D721Med (cell line): ENCODE measurements at regions not wholly inside any gene's neighbourhood (a gene's known extent, or its start where the extent isn't known, plus 50 kb on each side); places are given as distances from the start of the nearest gene placed in this dataset.

ENCODE experiments used
- DNase-seq: peaks from one replicate; pipeline ENCODE4 v3.0.0; 2011; ENCODE audit warnings: low spot score; ENCODE audit not compliant: insufficient read length
- FAIRE-seq: peaks from 2 replicates; lab custom pipeline; 2011; peaks lifted over from hg19 to GRCh38; lab: Jason Lieb, UNC
- TF ChIP-seq, protein P1 (sequence below): IDR thresholded peaks from 2 replicates; pipeline ENCODE4 v1.5.1; 2012; ENCODE audit warnings: mild to moderate bottlenecking, control low read depth; ENCODE audit not compliant: insufficient read depth; ENCODE audit errors: missing control alignments

DNA sequence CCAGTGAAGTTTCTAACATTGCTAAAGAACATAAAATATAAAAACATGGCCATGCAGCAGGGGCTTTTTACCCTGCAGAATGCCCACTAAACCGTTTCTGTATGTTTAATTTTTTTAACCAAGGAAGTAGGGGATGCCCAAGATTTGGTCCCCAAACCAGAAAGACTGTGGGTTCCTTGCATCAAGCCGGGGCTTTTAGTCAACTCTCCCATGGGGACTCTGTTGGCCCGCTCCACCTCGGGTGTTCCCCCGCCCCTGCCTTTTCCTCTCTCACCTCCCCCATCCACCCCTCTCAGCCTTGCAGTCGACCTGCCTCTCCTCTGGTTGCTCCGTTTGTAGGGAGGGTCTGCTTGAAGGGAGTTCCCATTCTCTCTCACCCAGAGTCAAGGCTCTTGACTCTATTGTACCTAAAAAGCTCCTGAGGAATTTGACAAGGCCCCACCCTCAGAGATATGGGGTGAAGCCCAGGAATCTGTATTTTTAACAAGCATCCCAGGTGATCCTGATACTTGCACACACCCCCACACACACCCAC is 117.5 kb downstream of the TOMM20 start:
- TF ChIP-seq, protein P1, sequence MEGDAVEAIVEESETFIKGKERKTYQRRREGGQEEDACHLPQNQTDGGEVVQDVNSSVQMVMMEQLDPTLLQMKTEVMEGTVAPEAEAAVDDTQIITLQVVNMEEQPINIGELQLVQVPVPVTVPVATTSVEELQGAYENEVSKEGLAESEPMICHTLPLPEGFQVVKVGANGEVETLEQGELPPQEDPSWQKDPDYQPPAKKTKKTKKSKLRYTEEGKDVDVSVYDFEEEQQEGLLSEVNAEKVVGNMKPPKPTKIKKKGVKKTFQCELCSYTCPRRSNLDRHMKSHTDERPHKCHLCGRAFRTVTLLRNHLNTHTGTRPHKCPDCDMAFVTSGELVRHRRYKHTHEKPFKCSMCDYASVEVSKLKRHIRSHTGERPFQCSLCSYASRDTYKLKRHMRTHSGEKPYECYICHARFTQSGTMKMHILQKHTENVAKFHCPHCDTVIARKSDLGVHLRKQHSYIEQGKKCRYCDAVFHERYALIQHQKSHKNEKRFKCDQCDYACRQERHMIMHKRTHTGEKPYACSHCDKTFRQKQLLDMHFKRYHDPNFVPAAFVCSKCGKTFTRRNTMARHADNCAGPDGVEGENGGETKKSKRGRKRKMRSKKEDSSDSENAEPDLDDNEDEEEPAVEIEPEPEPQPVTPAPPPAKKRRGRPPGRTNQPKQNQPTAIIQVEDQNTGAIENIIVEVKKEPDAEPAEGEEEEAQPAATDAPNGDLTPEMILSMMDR = no peak
- DNase-seq = no peak
- no peak for FAIRE-seq

DNA sequence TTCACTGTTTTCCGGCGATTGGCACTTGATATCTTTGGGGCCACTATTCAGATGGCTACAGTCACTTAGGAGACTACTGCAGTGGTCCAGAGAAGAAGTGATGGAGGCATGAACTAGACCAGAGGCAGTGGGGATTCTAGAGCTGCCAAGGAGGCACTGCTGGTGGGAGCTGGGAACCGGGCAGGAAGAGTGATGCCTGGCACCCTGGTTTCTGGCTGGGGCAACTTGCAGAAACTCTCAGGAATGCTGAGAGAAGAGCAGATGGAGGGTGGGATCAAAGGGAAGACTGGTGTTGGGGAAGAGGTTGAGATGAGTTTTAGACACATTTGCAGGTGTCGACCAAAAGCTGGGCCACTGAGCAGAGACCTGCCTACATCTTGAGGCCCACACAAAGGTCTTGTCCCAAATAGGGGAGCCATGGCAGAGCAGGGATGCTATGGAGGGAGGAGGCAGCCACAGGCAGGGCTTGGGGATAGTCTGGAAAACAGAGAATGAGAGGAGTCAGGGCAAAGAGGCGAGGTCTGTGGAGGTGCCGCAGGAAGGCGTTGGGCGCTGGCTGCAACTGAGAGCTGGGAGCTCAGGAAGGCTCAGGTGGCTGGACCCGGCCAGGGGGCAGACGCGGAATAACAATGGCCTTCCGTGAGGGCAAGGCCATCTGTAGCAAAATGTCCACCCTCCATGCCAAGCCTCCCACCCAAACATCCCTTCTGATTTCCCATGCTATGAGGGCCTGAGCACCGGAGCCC is 118.9 kb downstream of the TOMM20 start:
- FAIRE-seq = no peak

DNA sequence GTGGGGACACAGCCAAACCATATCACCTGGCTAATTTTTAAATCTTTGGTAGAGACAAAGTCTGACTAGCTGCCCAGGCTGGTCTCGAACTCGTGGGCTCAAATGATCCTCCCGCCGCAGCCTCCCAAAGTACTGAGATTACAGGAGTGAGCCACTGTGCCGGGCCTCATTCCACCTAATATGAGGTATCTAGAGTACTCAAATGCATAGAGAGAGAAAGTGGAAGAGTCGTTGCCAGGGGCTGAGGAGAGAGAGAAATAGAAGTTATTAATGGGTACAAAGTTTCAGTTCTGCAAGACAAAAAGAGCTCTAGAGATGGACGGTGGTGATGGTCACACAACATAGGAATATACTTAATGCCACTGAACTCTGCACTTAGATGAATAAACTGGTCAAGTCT is 119.6 kb downstream of the TOMM20 start:
- TF ChIP-seq, protein P1 = no peak
- FAIRE-seq = no peak

More for the DNA sequence above, 118.9 kb downstream of the TOMM20 start:
- TF ChIP-seq, protein P1 = no peak
- DNase-seq = no peak

DNA sequence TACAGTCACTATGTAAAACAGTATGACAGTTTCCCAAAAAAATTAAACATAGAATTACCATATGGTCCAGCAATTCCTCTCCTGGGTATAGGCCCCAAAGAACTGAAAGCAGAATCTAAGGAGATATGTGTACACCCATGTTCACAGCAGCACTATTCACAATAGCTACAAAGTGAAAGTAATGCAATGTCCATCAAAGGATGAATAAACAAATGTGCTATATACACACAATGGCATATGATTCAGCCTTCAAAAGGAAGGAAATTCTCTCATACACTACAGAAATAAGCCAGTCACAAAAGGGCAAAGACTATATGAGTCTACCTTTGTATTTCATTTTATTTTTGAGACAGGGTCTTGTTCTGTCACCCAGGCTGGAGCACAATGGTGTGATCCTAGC is 120.4 kb downstream of the TOMM20 start:
- TF ChIP-seq, protein P1 = no peak
- FAIRE-seq = no peak
- DNase-seq = no peak

More for the DNA sequence above, 119.6 kb downstream of the TOMM20 start:
- DNase-seq = no peak

DNA sequence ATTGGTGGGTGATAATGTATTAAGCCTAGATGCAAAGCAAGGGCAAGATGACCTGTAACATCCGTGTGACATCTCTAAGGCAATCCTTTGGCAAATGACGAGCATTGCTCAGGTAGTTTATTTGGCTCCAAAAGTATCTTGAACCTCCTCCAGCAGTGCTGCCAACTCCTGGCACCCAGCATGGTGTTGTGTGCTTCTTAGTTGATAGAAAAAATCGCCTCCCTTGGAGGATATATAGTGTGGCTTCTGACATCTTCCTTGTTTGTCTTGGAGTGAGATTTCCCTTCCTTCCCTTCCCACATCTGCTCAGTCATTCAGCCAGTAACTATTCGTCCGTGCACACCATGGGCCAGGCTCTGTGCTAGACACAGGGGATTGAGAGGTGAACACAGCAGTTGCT is 121.8 kb downstream of the TOMM20 start:
- no peak for FAIRE-seq
- TF ChIP-seq, protein P1 = no peak

DNA sequence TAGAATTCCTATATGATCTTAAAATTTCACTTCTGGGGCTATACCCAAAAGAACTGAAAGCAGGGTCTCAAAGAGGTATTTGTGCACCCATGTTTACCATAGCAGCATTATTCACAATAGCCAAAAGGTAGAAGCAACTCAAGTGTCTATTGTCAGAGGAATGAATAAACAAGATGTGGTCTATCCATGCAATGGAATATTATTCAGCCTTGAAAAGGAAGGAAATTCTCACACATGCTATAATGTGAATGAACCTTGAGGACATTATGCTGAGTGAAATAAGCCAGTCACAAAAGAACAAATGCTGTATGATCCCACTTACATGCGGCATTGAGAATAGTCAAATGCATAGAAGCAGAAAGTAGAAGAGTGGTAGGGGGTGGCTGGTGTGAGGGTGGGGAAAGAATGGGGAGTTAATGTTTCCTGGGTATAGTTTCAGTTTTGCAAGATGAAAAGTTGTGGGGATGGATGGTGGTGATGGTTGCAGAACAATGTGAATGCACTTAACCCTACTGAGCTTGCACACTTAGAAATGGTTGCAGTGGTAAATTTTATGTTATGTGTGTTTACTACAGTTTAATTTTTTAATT is 122.4 kb downstream of the TOMM20 start:
- FAIRE-seq (no peak), DNase-seq (no peak)
- TF ChIP-seq, protein P1 = no peak

More for the DNA sequence above, 121.8 kb downstream of the TOMM20 start:
- DNase-seq = no peak
